H9 (cell line): ENCODE measurements at regions not wholly inside any gene's neighbourhood (a gene's known extent, or its start where the extent isn't known, plus 50 kb on each side); places are given as distances from the start of the nearest gene placed in this dataset.
A peak's percentile ranks its signal among the peaks of the same experiment; 100 is the strongest.

Source experiments
- DNase-seq: peaks from one replicate; pipeline ENCODE4 v3.0.0-alpha.2; 2017
- H2AFZ ChIP-seq: one replicate; pipeline ENCODE4 v1.6.1; 2013; ENCODE audit warnings: mild to moderate bottlenecking, low read length, control low read depth, moderate library complexity
- H2AK5ac ChIP-seq: 2 replicates; pipeline ENCODE4 v1.6.1; 2013; ENCODE audit warnings: low read length, control low read depth, mixed read lengths; ENCODE audit not compliant: insufficient read length
- H2BK120ac ChIP-seq: one replicate; pipeline ENCODE4 v1.6.1; 2013; ENCODE audit warnings: low read depth, mild to moderate bottlenecking, low read length, control low read depth, inconsistent platforms; ENCODE audit not compliant: poor library complexity, severe bottlenecking
- H2BK12ac ChIP-seq: 2 replicates; pipeline ENCODE4 v1.6.1; 2013; ENCODE audit warnings: low read length, control low read depth, mixed read lengths, low read depth; ENCODE audit not compliant: insufficient read length
- H2BK15ac ChIP-seq: 2 replicates; pipeline ENCODE4 v1.6.1; 2013; ENCODE audit warnings: low read depth, low read length, control low read depth
- H2BK20ac ChIP-seq: one replicate; pipeline ENCODE4 v1.6.1; 2013; ENCODE audit warnings: low read depth, mild to moderate bottlenecking, low read length, control low read depth, inconsistent platforms; ENCODE audit not compliant: poor library complexity, severe bottlenecking
- H2BK5ac ChIP-seq: 2 replicates; pipeline ENCODE4 v1.6.1; 2013; ENCODE audit warnings: low read length, control low read depth, mixed read lengths; ENCODE audit not compliant: insufficient read length
- H3K14ac ChIP-seq: 2 replicates; pipeline ENCODE4 v1.6.1; 2013; ENCODE audit warnings: low read length, control low read depth; ENCODE audit not compliant: insufficient read depth
- H3K18ac ChIP-seq: 2 replicates; pipeline ENCODE4 v1.6.1; 2013; ENCODE audit warnings: low read depth, mild to moderate bottlenecking, mixed read lengths, low read length, control low read depth; ENCODE audit not compliant: insufficient read length
- H3K23ac ChIP-seq: 2 replicates; pipeline ENCODE4 v1.6.1; 2013; ENCODE audit warnings: low read length, control low read depth, mixed read lengths, low read depth; ENCODE audit not compliant: insufficient read length
- H3K23me2 ChIP-seq: 2 replicates; pipeline ENCODE4 v1.6.1; 2013; ENCODE audit warnings: low read depth, mild to moderate bottlenecking, mixed read lengths, low read length, control low read depth; ENCODE audit not compliant: insufficient read length, poor library complexity, severe bottlenecking
- H3K27ac ChIP-seq: 2 replicates; pipeline ENCODE4 v1.5.1; 2013; ENCODE audit warnings: low read length, control low read depth, mixed read lengths, low read depth; ENCODE audit not compliant: insufficient read length
- H3K27me3 ChIP-seq: 2 replicates; pipeline ENCODE4 v1.6.1; 2013; ENCODE audit warnings: low read length, control low read depth, inconsistent platforms; ENCODE audit not compliant: insufficient read depth
- H3K4ac ChIP-seq: 2 replicates; pipeline ENCODE4 v1.6.1; 2013; ENCODE audit warnings: low read depth, mild to moderate bottlenecking, control low read depth, inconsistent platforms, low read length, moderate library complexity
- H3K4me1 ChIP-seq: 2 replicates; pipeline ENCODE4 v1.6.1; 2013; ENCODE audit warnings: low read length, control low read depth, inconsistent platforms; ENCODE audit not compliant: insufficient read depth
- H3K4me2 ChIP-seq: 2 replicates; pipeline ENCODE4 v1.6.1; 2013; ENCODE audit warnings: low read length, control low read depth, mixed read lengths; ENCODE audit not compliant: insufficient read length, insufficient read depth
- H3K56ac ChIP-seq: 2 replicates; pipeline ENCODE4 v1.6.1; 2013; ENCODE audit warnings: low read depth, mild to moderate bottlenecking, mixed read lengths, low read length, control low read depth; ENCODE audit not compliant: insufficient read length
- H3K79me1 ChIP-seq: 2 replicates; pipeline ENCODE4 v1.6.1; 2013; ENCODE audit warnings: low read depth, mild to moderate bottlenecking, moderate library complexity, low read length, control low read depth, inconsistent platforms; ENCODE audit not compliant: insufficient read depth, poor library complexity, severe bottlenecking
- H3K79me2 ChIP-seq: 2 replicates; pipeline ENCODE4 v1.6.1; 2013; ENCODE audit warnings: low read length, control low read depth, inconsistent platforms; ENCODE audit not compliant: insufficient read depth
- H3K9ac ChIP-seq: 2 replicates; pipeline ENCODE4 v1.6.1; 2013; ENCODE audit warnings: low read length, control low read depth, mixed read lengths; ENCODE audit not compliant: insufficient read length; ENCODE audit errors: extremely low read depth
- H3K9me3 ChIP-seq: one replicate; pipeline ENCODE4 v1.6.1; 2013; ENCODE audit warnings: low read depth, low read length, inconsistent platforms; ENCODE audit not compliant: control insufficient read depth
- H3T11ph ChIP-seq: one replicate; pipeline ENCODE4 v1.6.1; 2013; ENCODE audit warnings: mild to moderate bottlenecking, low read length, control low read depth, inconsistent platforms
- H4K20me1 ChIP-seq: one replicate; pipeline ENCODE4 v1.6.1; 2013; ENCODE audit not compliant: control insufficient read depth, insufficient read length, insufficient read depth
- H4K5ac ChIP-seq: 2 replicates; pipeline ENCODE4 v1.6.1; 2013; ENCODE audit warnings: low read depth, mild to moderate bottlenecking, mixed read lengths, low read length, control low read depth; ENCODE audit not compliant: insufficient read length
- H4K8ac ChIP-seq: replicated peaks from 2 replicates; pipeline ENCODE4 v1.6.1; 2013; ENCODE audit warnings: low read length, control low read depth, mixed read lengths, low read depth; ENCODE audit not compliant: insufficient read length
- H4K91ac ChIP-seq: 2 replicates; pipeline ENCODE4 v1.6.1; 2013; ENCODE audit warnings: low read depth, mild to moderate bottlenecking, moderate library complexity, mixed read lengths, low read length, control low read depth; ENCODE audit not compliant: insufficient read length
- H3K27ac Mint-ChIP-seq, 3 experiments: 2 replicates in 2 of 3; 3 replicates in 1 of 3; pipeline ENCODE4 v1.8.0; 2020 to 2021; ENCODE audit warnings: mixed read lengths in 3 of 3, mild to moderate bottlenecking in 1 of 3, moderate library complexity in 1 of 3
- H3K27me3 Mint-ChIP-seq: 2 replicates; pipeline ENCODE4 v1.8.0; 2021; ENCODE audit warnings: low read depth, mild to moderate bottlenecking, moderate library complexity, mixed read lengths
- H3K36me3 Mint-ChIP-seq, 3 experiments: 2 replicates in 2 of 3; 3 replicates in 1 of 3; pipeline ENCODE4 v1.8.0; 2020 to 2021; ENCODE audit warnings: low read depth in 3 of 3, mixed read lengths in 3 of 3; ENCODE audit not compliant: insufficient read depth in 1 of 3
- H3K4me1 Mint-ChIP-seq, 2 experiments: 2 replicates each; pipeline ENCODE4 v1.8.0; 2020; ENCODE audit warnings: mixed read lengths in 2 of 2
- H3K4me3 Mint-ChIP-seq, 2 experiments: 2 replicates in 1 of 2; 3 replicates in 1 of 2; pipeline ENCODE4 v1.8.0; 2020 to 2021; ENCODE audit warnings: mild to moderate bottlenecking in 2 of 2, mixed read lengths in 2 of 2, moderate library complexity in 1 of 2
- H3K9me3 Mint-ChIP-seq, 2 experiments: 2 replicates in 1 of 2; 3 replicates in 1 of 2; pipeline ENCODE4 v1.8.0; 2020; ENCODE audit warnings: mild to moderate bottlenecking in 2 of 2, mixed read lengths in 2 of 2, moderate library complexity in 1 of 2
- WGBS: extraction: QIAGEN DNeasy Blood & Tissue Kit; methylation state at CpG from one replicate; pipeline ENCODE4 v1.1.7; 2013; ENCODE audit warnings: missing lambda C conversion rate, low lambda C conversion rate, mixed read lengths; ENCODE audit not compliant: insufficient read length; ENCODE audit errors: extremely low coverage; 5-methylcytosine and 5-hydroxymethylcytosine counted together
- TF ChIP-seq, protein P1 (sequence below): fragments of 200-600 bp; sonication (generic); conservative IDR thresholded peaks from 3 replicates; pipeline ENCODE4 v1.8.0; 2021; ENCODE audit warnings: antibody characterized with exemption, mild to moderate bottlenecking

- WGBS = no CpG with 5 or more reads among the region's 13 CpGs
- Histone ChIP-seq H3K27me3 (no peaks in the 10 kb centered on the region), H3K56ac (no peak overlapping the region), H2AFZ (no peak overlapping the region), H4K91ac (no peak overlapping the region), H4K8ac (no peak overlapping the region), H3K14ac (no peak overlapping the region), H3K18ac (no peak overlapping the region), H3K9me3 (no peaks in the 10 kb centered on the region), H2BK12ac (no peak overlapping the region), H2BK5ac (no peak overlapping the region), H2BK120ac (no peak overlapping the region), H3K79me2 (no peaks in the 10 kb centered on the region), H2BK15ac (no peak overlapping the region), H2BK20ac (no peak overlapping the region), H3T11ph (no peak overlapping the region), H3K4me1 (peaks cover 10% of the 10 kb centered on the region; the same call in 1 of the 2 replicates), H4K5ac (no peak overlapping the region), H2AK5ac (no peak overlapping the region), H3K4ac (no peak overlapping the region), H3K27ac (no peak overlapping the region), H3K4me2 (no peak overlapping the region), H3K23me2 (no peaks in the 10 kb centered on the region), H3K23ac (no peak overlapping the region), H3K79me1 (no peaks in the 10 kb centered on the region), H3K9ac (no peak overlapping the region), H4K20me1 (no peaks in the 10 kb centered on the region)
- no peak for DNase-seq
- Mint-ChIP-seq H3K9me3 (peaks cover 6 to 7% of the 10 kb centered on the region in 2 experiments), H3K4me3 (no peak overlapping the region), H3K4me1 (peaks cover 30 to 33% of the 10 kb centered on the region in 2 experiments), H3K27me3 (no peaks in the 10 kb centered on the region), H3K27ac (peak overlapping the region in 1 of 3 experiments; percentile 55; a peak in 1 of 7 replicates), H3K36me3 (peaks cover 0 to 8% (median 4%) of the 10 kb centered on the region in 3 experiments)
- TF ChIP-seq, protein P1, sequence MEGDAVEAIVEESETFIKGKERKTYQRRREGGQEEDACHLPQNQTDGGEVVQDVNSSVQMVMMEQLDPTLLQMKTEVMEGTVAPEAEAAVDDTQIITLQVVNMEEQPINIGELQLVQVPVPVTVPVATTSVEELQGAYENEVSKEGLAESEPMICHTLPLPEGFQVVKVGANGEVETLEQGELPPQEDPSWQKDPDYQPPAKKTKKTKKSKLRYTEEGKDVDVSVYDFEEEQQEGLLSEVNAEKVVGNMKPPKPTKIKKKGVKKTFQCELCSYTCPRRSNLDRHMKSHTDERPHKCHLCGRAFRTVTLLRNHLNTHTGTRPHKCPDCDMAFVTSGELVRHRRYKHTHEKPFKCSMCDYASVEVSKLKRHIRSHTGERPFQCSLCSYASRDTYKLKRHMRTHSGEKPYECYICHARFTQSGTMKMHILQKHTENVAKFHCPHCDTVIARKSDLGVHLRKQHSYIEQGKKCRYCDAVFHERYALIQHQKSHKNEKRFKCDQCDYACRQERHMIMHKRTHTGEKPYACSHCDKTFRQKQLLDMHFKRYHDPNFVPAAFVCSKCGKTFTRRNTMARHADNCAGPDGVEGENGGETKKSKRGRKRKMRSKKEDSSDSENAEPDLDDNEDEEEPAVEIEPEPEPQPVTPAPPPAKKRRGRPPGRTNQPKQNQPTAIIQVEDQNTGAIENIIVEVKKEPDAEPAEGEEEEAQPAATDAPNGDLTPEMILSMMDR = no peak
These were observed 122.8 kb upstream of the NOCT start for GRCh38 chr4:138892483-138893407.
